ENCODE measurements at regions not wholly inside any gene's neighbourhood (a gene's known extent, or its start where the extent isn't known, plus 50 kb on each side); places are given as distances from the start of the nearest gene placed in this dataset.

DNA sequence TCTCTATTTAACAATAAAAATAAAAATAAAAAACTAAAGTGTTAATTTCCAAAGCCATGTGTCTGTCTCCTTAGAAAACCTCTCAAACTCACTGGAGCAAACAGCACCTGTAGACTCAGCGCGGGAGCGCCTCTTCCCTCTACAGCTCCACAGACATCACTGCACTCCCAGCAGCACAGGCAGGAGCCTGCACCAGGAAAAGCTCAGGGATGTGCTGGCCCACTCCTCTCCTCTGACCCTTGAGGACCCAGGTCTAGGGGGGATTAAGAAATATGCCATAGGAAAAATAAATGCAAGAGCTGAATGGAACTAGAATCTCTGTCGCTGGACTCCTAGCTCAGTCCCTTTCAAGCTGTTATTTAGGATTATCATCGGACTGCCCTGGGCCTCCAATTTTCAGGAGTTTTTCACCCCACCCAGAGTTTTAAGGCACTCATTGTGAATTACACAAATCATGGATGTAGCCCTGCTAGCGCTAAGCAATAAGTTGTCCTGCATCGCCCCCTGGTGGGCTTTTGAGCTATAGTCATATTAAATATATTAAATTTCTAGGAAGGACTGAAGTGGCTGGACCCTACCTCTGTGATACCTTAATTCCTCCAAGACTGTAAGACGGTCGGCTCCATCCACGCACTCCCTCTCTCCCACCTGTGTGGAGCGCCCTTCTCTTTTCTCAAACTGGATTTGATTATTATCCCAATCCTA lies 333.9 kb downstream of the UQCRFS1 start:
- TF ChIP-seq, protein P1, sequence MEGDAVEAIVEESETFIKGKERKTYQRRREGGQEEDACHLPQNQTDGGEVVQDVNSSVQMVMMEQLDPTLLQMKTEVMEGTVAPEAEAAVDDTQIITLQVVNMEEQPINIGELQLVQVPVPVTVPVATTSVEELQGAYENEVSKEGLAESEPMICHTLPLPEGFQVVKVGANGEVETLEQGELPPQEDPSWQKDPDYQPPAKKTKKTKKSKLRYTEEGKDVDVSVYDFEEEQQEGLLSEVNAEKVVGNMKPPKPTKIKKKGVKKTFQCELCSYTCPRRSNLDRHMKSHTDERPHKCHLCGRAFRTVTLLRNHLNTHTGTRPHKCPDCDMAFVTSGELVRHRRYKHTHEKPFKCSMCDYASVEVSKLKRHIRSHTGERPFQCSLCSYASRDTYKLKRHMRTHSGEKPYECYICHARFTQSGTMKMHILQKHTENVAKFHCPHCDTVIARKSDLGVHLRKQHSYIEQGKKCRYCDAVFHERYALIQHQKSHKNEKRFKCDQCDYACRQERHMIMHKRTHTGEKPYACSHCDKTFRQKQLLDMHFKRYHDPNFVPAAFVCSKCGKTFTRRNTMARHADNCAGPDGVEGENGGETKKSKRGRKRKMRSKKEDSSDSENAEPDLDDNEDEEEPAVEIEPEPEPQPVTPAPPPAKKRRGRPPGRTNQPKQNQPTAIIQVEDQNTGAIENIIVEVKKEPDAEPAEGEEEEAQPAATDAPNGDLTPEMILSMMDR (IDR thresholded peaks at IDR 0.05 in 2 of 3, conservative IDR thresholded peaks at IDR 0.05 in 1 of 3; ENCODE audit: control insufficient read depth in 2 of 3, extremely low read depth in 1 of 3, insufficient read depth in 1 of 3, low read depth in 3 of 3, low read length in 3 of 3) = peak; percentile 32 to 60 (median 39); a peak in 5 of 6 replicates
- TF ChIP-seq, protein P2, sequence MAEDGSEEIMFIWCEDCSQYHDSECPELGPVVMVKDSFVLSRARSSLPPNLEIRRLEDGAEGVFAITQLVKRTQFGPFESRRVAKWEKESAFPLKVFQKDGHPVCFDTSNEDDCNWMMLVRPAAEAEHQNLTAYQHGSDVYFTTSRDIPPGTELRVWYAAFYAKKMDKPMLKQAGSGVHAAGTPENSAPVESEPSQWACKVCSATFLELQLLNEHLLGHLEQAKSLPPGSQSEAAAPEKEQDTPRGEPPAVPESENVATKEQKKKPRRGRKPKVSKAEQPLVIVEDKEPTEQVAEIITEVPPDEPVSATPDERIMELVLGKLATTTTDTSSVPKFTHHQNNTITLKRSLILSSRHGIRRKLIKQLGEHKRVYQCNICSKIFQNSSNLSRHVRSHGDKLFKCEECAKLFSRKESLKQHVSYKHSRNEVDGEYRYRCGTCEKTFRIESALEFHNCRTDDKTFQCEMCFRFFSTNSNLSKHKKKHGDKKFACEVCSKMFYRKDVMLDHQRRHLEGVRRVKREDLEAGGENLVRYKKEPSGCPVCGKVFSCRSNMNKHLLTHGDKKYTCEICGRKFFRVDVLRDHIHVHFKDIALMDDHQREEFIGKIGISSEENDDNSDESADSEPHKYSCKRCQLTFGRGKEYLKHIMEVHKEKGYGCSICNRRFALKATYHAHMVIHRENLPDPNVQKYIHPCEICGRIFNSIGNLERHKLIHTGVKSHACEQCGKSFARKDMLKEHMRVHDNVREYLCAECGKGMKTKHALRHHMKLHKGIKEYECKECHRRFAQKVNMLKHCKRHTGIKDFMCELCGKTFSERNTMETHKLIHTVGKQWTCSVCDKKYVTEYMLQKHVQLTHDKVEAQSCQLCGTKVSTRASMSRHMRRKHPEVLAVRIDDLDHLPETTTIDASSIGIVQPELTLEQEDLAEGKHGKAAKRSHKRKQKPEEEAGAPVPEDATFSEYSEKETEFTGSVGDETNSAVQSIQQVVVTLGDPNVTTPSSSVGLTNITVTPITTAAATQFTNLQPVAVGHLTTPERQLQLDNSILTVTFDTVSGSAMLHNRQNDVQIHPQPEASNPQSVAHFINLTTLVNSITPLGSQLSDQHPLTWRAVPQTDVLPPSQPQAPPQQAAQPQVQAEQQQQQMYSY (CRISPR knock-in tag; IDR thresholded peaks at IDR 0.05) = no peak
- TF ChIP-seq SMC3 (IDR thresholded peaks at IDR 0.05; ENCODE audit: borderline replicate concordance, low read length) (peak; percentile 60; the same call in 1 of the 2 replicates), RAD51 (IDR thresholded peaks at IDR 0.05) (no peak)
